GM12878 (cell line): ENCODE measurements at regions not wholly inside any gene's neighbourhood (a gene's known extent, or its start where the extent isn't known, plus 50 kb on each side); places are given as distances from the start of the nearest gene placed in this dataset.

Experiments used
- ATAC-seq: fragments of 200-7000 bp; cut with Tn5 transposase; 3 replicates; pipeline ENCODE4 v1.9.1; 2020; ENCODE audit warnings: mild to moderate bottlenecking, moderate library complexity
- BruUV-seq: library from RNA; stranded (reverse); fragments of 400-500 nt; replicated peaks from 2 replicates; lab custom pipeline; 2021; lab: Mats Ljungman, UMichigan
- CTCF ChIA-PET: fragments of 300-600 bp; sonication (Branson Sonifier 250); formaldehyde crosslinking; extraction: SDS; loops from one replicate; lab custom pipeline; 2021; ENCODE audit warnings: inconsistent platforms; lab: Yijun Ruan, JAX
- POLR2A ChIA-PET: fragments of 350-600 bp; formaldehyde crosslinking; extraction: SDS; loops from one replicate; lab custom pipeline; 2021; ENCODE audit warnings: inconsistent platforms; lab: Charles Lee
- RAD21 ChIA-PET: fragments of 300-600 bp; sonication (Branson Sonifier 250); formaldehyde crosslinking; loops from one replicate; lab custom pipeline; 2023; ENCODE audit warnings: antibody characterized with exemption; ENCODE audit not compliant: unreplicated experiment; lab: Charles Lee
- SMC1A ChIA-PET: fragments of 300-600 bp; sonication (Branson Sonifier 250); formaldehyde crosslinking; loops from one replicate; lab custom pipeline; 2023; ENCODE audit not compliant: unreplicated experiment, uncharacterized antibody; lab: Charles Lee
- DNase-seq: peaks from one replicate; pipeline ENCODE4 v3.0.0-alpha.2; 2011; ENCODE audit warnings: low read depth, low spot score
- FAIRE-seq: peaks from 3 replicates; lab custom pipeline; 2011; peaks lifted over from hg19 to GRCh38; lab: Jason Lieb, UNC
- H2AFZ ChIP-seq: 2 replicates; pipeline ENCODE4 v1.6.0; 2011; ENCODE audit warnings: low read depth, low read length, control low read depth; ENCODE audit not compliant: control insufficient read depth
- H3K27ac ChIP-seq: 2 replicates; pipeline ENCODE4 v1.5.1; 2011; ENCODE audit warnings: control low read depth; ENCODE audit not compliant: control insufficient read depth, insufficient read depth
- H3K27me3 ChIP-seq, 2 experiments: replicated peaks in 1 of 2; 2 replicates each; pipeline versions ENCODE4 v1.6.0 to v1.6.1; 2011; ENCODE audit warnings: low read length in 1 of 2; ENCODE audit not compliant: control insufficient read depth in 2 of 2, insufficient read depth in 2 of 2
- H3K36me3 ChIP-seq, 2 experiments: 2 replicates each; pipeline ENCODE4 v1.5.1; 2011; ENCODE audit warnings: low read length in 1 of 2; ENCODE audit not compliant: control insufficient read depth in 2 of 2, insufficient read depth in 2 of 2
- H3K4me1 ChIP-seq: 2 replicates; pipeline ENCODE4 v1.6.1; 2011; ENCODE audit warnings: mild to moderate bottlenecking, low read length, moderate library complexity, mixed read lengths; ENCODE audit not compliant: control insufficient read depth, insufficient read depth
- H3K4me2 ChIP-seq: 2 replicates; pipeline ENCODE4 v1.6.0; 2011; ENCODE audit warnings: control low read depth; ENCODE audit not compliant: control insufficient read depth, insufficient read depth
- H3K4me3 ChIP-seq: fragments of 200-600 bp; sonication (generic); 2 replicates; pipeline ENCODE4 v1.5.1; 2016
- H3K79me2 ChIP-seq: 2 replicates; pipeline ENCODE4 v1.6.0; 2011; ENCODE audit warnings: low read length; ENCODE audit not compliant: control insufficient read depth, insufficient read depth
- H3K9ac ChIP-seq: 2 replicates; pipeline ENCODE4 v1.8.0; 2011; ENCODE audit warnings: low read length, control low read depth, mixed read lengths; ENCODE audit not compliant: control insufficient read depth, insufficient read depth
- H3K9me3 ChIP-seq: replicated peaks from 3 replicates; pipeline ENCODE4 v1.5.1; 2011; ENCODE audit warnings: mild to moderate bottlenecking, low read length; ENCODE audit not compliant: control insufficient read depth, insufficient read depth
- H4K20me1 ChIP-seq: 2 replicates; pipeline ENCODE4 v1.6.0; 2011; ENCODE audit not compliant: control insufficient read depth, insufficient read depth
- CREM ChIP-seq: IDR thresholded peaks from 2 replicates; pipeline ENCODE4 v1.6.1; 2014; ENCODE audit warnings: antibody characterized with exemption, low read depth
- HDAC6 ChIP-seq: fragments of 200-600 bp; sonication (generic); IDR thresholded peaks from one replicate; pipeline ENCODE4 v1.8.0; 2017; ENCODE audit warnings: antibody characterized with exemption; ENCODE audit not compliant: unreplicated experiment
- HDGF ChIP-seq: fragments of 450-650 bp; IDR thresholded peaks from 2 replicates; pipeline ENCODE4 v1.6.1; 2016; ENCODE audit warnings: antibody characterized with exemption
- JUNB ChIP-seq: IDR thresholded peaks from 2 replicates; pipeline ENCODE4 v1.6.1; 2016; ENCODE audit warnings: antibody characterized with exemption, mild to moderate bottlenecking
- MXI1 ChIP-seq: fragments of 150-350 bp; IDR thresholded peaks from 2 replicates; pipeline ENCODE4 v1.6.1; 2011; ENCODE audit warnings: low read depth, mild to moderate bottlenecking, inconsistent platforms, low read length, improper control_type of control experiment
- SP1 ChIP-seq: IDR thresholded peaks from one replicate; pipeline ENCODE4 v1.6.1; 2011; ENCODE audit warnings: low read depth, low read length
- SRF ChIP-seq, 2 experiments: IDR thresholded peaks; 2 replicates each; pipeline ENCODE4 v1.6.1; 2011; ENCODE audit warnings: low read depth in 2 of 2, low read length in 2 of 2, mild to moderate bottlenecking in 1 of 2, moderate library complexity in 1 of 2
- SUPT20H ChIP-seq: IDR thresholded peaks from 2 replicates; pipeline ENCODE4 v1.6.1; 2011; ENCODE audit warnings: low read depth, mild to moderate bottlenecking, low read length, moderate library complexity, borderline replicate concordance; ENCODE audit not compliant: control insufficient read depth
- ZNF207 ChIP-seq: fragments of 450-650 bp; IDR thresholded peaks from 2 replicates; pipeline ENCODE4 v1.6.1; 2014; ENCODE audit warnings: antibody characterized with exemption, mild to moderate bottlenecking, borderline replicate concordance
- ZSCAN29 ChIP-seq: fragments of 450-650 bp; IDR thresholded peaks from 2 replicates; pipeline ENCODE4 v1.6.1; 2017; ENCODE audit warnings: mild to moderate bottlenecking, moderate library complexity
- WGBS: methylation state at CpG from one replicate; pipeline ENCODE4 v1.1.6; 2016; ENCODE audit warnings: low lambda C conversion rate; ENCODE audit not compliant: insufficient replicate concordance, insufficient coverage; ENCODE audit errors: missing lambda C conversion rate; 5-methylcytosine and 5-hydroxymethylcytosine counted together
- in situ Hi-C: fragments of 300-500 bp; cut with MboI; formaldehyde crosslinking; loops from 9 replicates; pipeline ENCODE4 v1.14.3; 2018; ENCODE audit warnings: mixed read lengths
- intact Hi-C: fragments of 100-400 bp; cut with micrococcal nuclease; formaldehyde crosslinking; loops from one replicate; pipeline ENCODE4 v1.14.2; 2022; ENCODE audit not compliant: unreplicated experiment
- TF ChIP-seq, protein P1 (sequence below): fragments of 450-650 bp; IDR thresholded peaks from 2 replicates; pipeline ENCODE4 v1.6.1; 2016; ENCODE audit warnings: mild to moderate bottlenecking, moderate library complexity, borderline replicate concordance
- TF ChIP-seq, protein P2 (sequence below): IDR thresholded peaks from 2 replicates; pipeline ENCODE4 v1.6.1; 2012; ENCODE audit warnings: low read length, inconsistent platforms

DNA sequence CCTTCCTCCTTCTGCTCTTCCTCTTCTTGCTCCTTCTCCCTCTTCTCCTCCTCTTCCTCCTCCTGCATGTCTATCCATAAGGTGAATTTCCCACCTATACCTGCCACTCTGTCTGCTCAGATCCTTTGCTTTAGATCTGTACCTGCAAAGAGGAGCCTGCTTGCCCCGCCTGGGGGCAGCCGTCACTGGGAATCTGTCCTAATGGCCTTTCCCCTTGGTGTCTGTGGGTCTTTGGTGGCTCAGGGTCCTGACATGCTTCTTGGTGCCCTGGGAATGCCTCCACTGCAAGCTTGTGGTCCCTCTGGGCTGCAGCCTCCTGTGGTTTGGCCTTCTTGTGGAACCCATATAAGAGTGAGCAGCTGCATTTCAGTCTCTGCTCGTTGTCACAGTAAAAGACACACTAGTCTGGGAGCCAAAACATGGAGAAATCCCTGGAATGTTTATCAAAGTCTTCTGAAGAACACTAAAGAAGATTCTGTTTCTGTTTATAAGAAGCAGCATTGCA, 79.5 kb upstream of the CSF3R start:
- Histone ChIP-seq H3K9ac (no peak overlapping the region), H3K79me2 (no peaks in the 10 kb centered on the region), H3K27ac (no peak overlapping the region), H4K20me1 (no peaks in the 10 kb centered on the region), H3K4me3 (no peak overlapping the region), H3K36me3 (no peaks in the 10 kb centered on the region), H3K27me3 (no peaks in the 10 kb centered on the region; a peak in 2 of 4 replicates), H3K9me3 (no peaks in the 10 kb centered on the region), H3K4me1 (no peaks in the 10 kb centered on the region), H3K4me2 (no peak overlapping the region), H2AFZ (no peak overlapping the region)
- FAIRE-seq (no peak), DNase-seq (no peak), ATAC-seq (no peak)
- POLR2A ChIA-PET = no interaction called here
- no peak for TF ChIP-seq HDAC6
- TF ChIP-seq ZNF207 = no peak
- no peak for TF ChIP-seq SUPT20H
- RAD21 ChIA-PET = no interaction called here
- 51% methylated on average over 3 of the region's 3 CpGs for WGBS
- in situ Hi-C loops (no loop called here), intact Hi-C loops (no loop called here)
- BruUV-seq = no TSS peak
- CTCF ChIA-PET = interaction anchor here (3.3 kb wide), 1 partner anchor 13 kb away, joined by 10 read pairs; no protein-coding TSS in a partner anchor
- SMC1A ChIA-PET = no interaction called here

DNA sequence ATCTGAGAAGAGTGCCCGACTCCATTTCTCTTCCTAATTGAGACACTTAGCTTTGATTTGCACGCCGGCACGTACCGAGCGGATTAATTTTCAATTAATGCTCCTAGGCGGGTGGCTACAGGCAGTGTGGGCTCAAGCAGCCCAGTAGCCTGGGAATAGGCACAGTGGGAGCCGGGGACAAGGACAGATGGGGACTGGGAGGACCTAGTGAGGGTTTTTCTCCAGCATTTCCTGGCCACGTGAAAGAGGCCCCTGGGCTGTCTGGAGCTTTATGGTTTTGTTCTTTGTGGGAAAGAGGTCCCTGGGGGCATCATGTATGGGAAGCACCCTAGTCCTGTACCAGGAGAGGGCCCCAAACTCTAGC, 78.6 kb upstream of the CSF3R start:
- Histone ChIP-seq H3K79me2 (no peaks in the 10 kb centered on the region), H3K27ac (no peak overlapping the region), H3K4me2 (no peak overlapping the region), H4K20me1 (no peaks in the 10 kb centered on the region), H3K36me3 (no peaks in the 10 kb centered on the region), H3K4me3 (no peak overlapping the region), H3K4me1 (no peaks in the 10 kb centered on the region), H3K9ac (no peak overlapping the region), H3K27me3 (no peaks in the 10 kb centered on the region; a peak in 2 of 4 replicates), H2AFZ (no peak overlapping the region), H3K9me3 (no peaks in the 10 kb centered on the region)
- ChIA-PET POLR2A (no interaction called here), RAD21 (no interaction called here), CTCF (no interaction called here), SMC1A (no interaction called here)
- BruUV-seq = no TSS peak
- intact Hi-C loops = no loop called here
- no peak for DNase-seq
- no peak for FAIRE-seq
- no peak for ATAC-seq
- 36% methylated on average over 9 of the region's 9 CpGs for WGBS
- in situ Hi-C loops = no loop called here
- no peak for TF ChIP-seq HDGF
- TF ChIP-seq, protein P1, sequence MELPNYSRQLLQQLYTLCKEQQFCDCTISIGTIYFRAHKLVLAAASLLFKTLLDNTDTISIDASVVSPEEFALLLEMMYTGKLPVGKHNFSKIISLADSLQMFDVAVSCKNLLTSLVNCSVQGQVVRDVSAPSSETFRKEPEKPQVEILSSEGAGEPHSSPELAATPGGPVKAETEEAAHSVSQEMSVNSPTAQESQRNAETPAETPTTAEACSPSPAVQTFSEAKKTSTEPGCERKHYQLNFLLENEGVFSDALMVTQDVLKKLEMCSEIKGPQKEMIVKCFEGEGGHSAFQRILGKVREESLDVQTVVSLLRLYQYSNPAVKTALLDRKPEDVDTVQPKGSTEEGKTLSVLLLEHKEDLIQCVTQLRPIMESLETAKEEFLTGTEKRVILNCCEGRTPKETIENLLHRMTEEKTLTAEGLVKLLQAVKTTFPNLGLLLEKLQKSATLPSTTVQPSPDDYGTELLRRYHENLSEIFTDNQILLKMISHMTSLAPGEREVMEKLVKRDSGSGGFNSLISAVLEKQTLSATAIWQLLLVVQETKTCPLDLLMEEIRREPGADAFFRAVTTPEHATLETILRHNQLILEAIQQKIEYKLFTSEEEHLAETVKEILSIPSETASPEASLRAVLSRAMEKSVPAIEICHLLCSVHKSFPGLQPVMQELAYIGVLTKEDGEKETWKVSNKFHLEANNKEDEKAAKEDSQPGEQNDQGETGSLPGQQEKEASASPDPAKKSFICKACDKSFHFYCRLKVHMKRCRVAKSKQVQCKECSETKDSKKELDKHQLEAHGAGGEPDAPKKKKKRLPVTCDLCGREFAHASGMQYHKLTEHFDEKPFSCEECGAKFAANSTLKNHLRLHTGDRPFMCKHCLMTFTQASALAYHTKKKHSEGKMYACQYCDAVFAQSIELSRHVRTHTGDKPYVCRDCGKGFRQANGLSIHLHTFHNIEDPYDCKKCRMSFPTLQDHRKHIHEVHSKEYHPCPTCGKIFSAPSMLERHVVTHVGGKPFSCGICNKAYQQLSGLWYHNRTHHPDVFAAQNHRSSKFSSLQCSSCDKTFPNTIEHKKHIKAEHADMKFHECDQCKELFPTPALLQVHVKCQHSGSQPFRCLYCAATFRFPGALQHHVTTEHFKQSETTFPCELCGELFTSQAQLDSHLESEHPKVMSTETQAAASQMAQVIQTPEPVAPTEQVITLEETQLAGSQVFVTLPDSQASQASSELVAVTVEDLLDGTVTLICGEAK = no peak
- no peak for TF ChIP-seq ZSCAN29
- no peak for TF ChIP-seq CREM
- TF ChIP-seq, protein P2, sequence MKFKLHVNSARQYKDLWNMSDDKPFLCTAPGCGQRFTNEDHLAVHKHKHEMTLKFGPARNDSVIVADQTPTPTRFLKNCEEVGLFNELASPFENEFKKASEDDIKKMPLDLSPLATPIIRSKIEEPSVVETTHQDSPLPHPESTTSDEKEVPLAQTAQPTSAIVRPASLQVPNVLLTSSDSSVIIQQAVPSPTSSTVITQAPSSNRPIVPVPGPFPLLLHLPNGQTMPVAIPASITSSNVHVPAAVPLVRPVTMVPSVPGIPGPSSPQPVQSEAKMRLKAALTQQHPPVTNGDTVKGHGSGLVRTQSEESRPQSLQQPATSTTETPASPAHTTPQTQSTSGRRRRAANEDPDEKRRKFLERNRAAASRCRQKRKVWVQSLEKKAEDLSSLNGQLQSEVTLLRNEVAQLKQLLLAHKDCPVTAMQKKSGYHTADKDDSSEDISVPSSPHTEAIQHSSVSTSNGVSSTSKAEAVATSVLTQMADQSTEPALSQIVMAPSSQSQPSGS = no peak
- TF ChIP-seq JUNB = no peak
- TF ChIP-seq SUPT20H = no peak
- TF ChIP-seq SP1 = no peak
- TF ChIP-seq MXI1 = no peak
- TF ChIP-seq SRF (IDR thresholded peaks at IDR 0.05; ENCODE audit: low read depth in 2 of 2, low read length in 2 of 2) = no peak
